GM12892 (cell line): ENCODE measurements at regions not wholly inside any gene's neighbourhood (a gene's known extent, or its start where the extent isn't known, plus 50 kb on each side); places are given as distances from the start of the nearest gene placed in this dataset.

Source experiments
- POLR2A ChIP-seq: IDR thresholded peaks from 2 replicates; pipeline ENCODE4 v1.6.1; 2011; ENCODE audit warnings: low read depth, low read length, control low read depth
- POLR2AphosphoS5 ChIP-seq: IDR thresholded peaks from 2 replicates; pipeline ENCODE4 v1.6.1; 2011; ENCODE audit warnings: low read depth, low read length, control low read depth
- TAF1 ChIP-seq: IDR thresholded peaks from 2 replicates; pipeline ENCODE4 v1.6.1; 2011; ENCODE audit warnings: low read depth, mild to moderate bottlenecking, control low read depth, low read length, borderline replicate concordance

DNA sequence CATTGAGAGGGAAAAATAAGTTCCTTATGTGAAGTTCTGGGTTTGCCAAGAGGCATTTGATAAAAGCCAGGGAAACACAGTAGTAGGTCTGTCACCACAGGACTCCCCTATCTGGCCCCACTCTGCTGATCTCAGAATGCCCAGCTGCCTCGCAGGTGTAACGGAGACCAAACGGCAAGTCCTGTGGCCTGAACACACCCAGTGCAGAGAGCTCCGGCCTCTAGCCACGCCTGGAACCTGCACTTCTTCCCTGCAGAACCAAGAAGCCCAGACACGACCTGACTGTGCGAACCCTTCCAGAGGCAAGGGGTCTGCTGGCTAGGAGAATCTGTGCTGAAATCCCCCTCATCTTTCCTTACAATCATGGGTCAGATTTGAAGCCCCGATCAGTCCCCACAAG is 432.8 kb upstream of the B3GAT1 start:
- no peak for TF ChIP-seq POLR2A
- TF ChIP-seq POLR2AphosphoS5 = no peak
- no peak for TF ChIP-seq TAF1
